Embryonic facial prominence (tissue), 1 donor: ENCODE measurements at regions not wholly inside any gene's neighbourhood (a gene's known extent, or its start where the extent isn't known, plus 50 kb on each side); places are given as distances from the start of the nearest gene placed in this dataset.

Source experiments
- DNase-seq: peaks from one replicate; pipeline ENCODE4 v3.0.0-alpha.2; 2016; ENCODE audit errors: extremely low spot score

DNA sequence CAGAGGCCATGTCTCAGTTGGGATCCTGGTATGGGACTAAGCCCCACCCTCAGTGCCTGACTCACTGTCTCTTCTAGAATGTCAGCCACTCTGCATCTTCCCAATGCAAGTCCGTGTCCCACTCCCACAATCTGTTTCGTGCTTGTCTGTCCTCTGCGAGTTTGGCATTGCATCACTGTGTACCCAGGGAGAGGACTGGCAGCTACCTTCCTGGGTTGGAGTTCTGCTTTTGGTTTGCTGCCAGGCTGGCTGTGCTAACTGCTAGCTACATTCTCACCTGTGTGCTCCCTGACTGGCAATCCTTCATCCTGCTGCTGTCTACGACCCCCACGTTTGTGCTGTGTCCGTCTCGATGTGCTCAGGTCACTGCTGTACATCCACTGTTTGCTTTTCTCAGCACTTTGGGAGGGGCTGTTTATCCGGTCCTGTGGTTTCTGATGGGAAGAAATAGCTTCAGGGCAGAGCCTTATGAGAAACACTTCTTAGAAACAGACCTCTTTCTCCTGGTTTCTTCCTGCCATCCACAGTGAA lies 56.0 kb upstream of the GLI3 start:
- no peak for DNase-seq

DNA sequence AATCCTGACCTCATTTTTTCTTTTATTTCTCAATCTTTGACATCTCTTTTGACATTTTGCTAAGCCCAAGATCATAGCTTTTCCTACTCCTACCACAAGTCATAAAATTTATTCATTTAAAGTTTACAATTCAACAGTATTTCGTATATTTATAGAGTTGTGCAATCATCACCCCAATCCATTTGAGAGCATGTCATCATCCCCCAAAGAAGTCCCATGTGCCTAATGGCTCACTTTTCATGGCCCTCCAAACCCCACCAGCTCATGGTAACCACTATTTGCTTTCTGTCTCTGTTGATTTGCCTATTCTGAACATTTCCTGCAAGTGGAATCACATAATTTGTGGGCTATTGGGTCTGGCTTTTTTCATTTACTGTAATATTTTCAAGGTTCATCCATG lies 52.5 kb upstream of the GLI3 start:
- no peak for DNase-seq
